HL-60 (cell line): ENCODE measurements at regions not wholly inside any gene's neighbourhood (a gene's known extent, or its start where the extent isn't known, plus 50 kb on each side); places are given as distances from the start of the nearest gene placed in this dataset.

Source experiments
- DNase-seq, 2 experiments: peaks; one replicate each; pipeline ENCODE4 v3.0.0-alpha.2; 2010 to 2020; ENCODE audit warnings: low read depth in 1 of 2, low spot score in 1 of 2
- H3K27ac ChIP-seq: fragments of 250-450 bp; sonication (Bioruptor Pico); replicated peaks from 2 replicates; pipeline ENCODE4 v1.5.1; 2020; ENCODE audit warnings: mild to moderate bottlenecking, moderate library complexity
- H3K27me3 ChIP-seq: fragments of 250-450 bp; sonication (Bioruptor Pico); 2 replicates; pipeline ENCODE4 v1.5.1; 2021; ENCODE audit warnings: mild to moderate bottlenecking, moderate library complexity; ENCODE audit not compliant: insufficient read depth, poor library complexity, severe bottlenecking
- H3K4me3 ChIP-seq: replicated peaks from 2 replicates; pipeline ENCODE4 v1.5.1; 2011; ENCODE audit warnings: mild to moderate bottlenecking, control low read depth, low read length; ENCODE audit not compliant: insufficient read depth
- GABPA ChIP-seq: IDR thresholded peaks from 2 replicates; pipeline ENCODE4 v1.6.1; 2012; ENCODE audit warnings: low read depth
- POLR2AphosphoS5 ChIP-seq: IDR thresholded peaks from 2 replicates; pipeline ENCODE4 v1.6.1; 2012; ENCODE audit warnings: low read depth
- SPI1 ChIP-seq: IDR thresholded peaks from 2 replicates; pipeline ENCODE4 v1.6.1; 2012; ENCODE audit warnings: low read depth, mild to moderate bottlenecking, borderline replicate concordance
- TF ChIP-seq, protein P1 (sequence below): IDR thresholded peaks from 2 replicates; pipeline ENCODE4 v1.6.1; 2012; ENCODE audit warnings: low read depth; ENCODE audit not compliant: insufficient replicate concordance
- TF ChIP-seq, protein P2 (sequence below): IDR thresholded peaks from one replicate; pipeline ENCODE4 v1.5.1; 2011; ENCODE audit warnings: low read length, control low read depth, inconsistent platforms; ENCODE audit not compliant: insufficient read depth

DNA sequence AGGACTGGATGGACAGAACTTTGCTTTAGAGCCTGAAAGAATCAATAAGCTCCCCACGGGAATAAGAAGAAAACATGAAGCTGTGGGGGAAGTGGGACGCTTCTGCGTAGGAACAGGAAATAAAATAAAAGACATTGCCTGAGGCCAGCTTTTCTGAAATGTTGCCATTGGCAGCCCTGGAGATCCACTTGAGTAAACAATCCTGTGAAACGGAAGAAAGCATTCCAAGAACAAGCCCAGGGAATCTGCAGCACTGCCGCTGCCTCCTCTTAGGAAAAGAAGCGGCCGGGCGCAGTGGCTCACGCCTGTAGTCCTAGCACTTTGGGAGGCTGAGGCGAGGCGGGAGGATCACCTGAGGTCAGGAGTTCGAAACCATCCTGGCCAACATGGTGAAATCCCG lies 182.3 kb upstream of the RALGAPA2 start:
- TF ChIP-seq, protein P1, sequence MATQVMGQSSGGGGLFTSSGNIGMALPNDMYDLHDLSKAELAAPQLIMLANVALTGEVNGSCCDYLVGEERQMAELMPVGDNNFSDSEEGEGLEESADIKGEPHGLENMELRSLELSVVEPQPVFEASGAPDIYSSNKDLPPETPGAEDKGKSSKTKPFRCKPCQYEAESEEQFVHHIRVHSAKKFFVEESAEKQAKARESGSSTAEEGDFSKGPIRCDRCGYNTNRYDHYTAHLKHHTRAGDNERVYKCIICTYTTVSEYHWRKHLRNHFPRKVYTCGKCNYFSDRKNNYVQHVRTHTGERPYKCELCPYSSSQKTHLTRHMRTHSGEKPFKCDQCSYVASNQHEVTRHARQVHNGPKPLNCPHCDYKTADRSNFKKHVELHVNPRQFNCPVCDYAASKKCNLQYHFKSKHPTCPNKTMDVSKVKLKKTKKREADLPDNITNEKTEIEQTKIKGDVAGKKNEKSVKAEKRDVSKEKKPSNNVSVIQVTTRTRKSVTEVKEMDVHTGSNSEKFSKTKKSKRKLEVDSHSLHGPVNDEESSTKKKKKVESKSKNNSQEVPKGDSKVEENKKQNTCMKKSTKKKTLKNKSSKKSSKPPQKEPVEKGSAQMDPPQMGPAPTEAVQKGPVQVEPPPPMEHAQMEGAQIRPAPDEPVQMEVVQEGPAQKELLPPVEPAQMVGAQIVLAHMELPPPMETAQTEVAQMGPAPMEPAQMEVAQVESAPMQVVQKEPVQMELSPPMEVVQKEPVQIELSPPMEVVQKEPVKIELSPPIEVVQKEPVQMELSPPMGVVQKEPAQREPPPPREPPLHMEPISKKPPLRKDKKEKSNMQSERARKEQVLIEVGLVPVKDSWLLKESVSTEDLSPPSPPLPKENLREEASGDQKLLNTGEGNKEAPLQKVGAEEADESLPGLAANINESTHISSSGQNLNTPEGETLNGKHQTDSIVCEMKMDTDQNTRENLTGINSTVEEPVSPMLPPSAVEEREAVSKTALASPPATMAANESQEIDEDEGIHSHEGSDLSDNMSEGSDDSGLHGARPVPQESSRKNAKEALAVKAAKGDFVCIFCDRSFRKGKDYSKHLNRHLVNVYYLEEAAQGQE = no peak
- TF ChIP-seq, protein P2, sequence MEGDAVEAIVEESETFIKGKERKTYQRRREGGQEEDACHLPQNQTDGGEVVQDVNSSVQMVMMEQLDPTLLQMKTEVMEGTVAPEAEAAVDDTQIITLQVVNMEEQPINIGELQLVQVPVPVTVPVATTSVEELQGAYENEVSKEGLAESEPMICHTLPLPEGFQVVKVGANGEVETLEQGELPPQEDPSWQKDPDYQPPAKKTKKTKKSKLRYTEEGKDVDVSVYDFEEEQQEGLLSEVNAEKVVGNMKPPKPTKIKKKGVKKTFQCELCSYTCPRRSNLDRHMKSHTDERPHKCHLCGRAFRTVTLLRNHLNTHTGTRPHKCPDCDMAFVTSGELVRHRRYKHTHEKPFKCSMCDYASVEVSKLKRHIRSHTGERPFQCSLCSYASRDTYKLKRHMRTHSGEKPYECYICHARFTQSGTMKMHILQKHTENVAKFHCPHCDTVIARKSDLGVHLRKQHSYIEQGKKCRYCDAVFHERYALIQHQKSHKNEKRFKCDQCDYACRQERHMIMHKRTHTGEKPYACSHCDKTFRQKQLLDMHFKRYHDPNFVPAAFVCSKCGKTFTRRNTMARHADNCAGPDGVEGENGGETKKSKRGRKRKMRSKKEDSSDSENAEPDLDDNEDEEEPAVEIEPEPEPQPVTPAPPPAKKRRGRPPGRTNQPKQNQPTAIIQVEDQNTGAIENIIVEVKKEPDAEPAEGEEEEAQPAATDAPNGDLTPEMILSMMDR = no peak
- TF ChIP-seq POLR2AphosphoS5 (no peak), SPI1 (no peak), GABPA (no peak)
- no peak for DNase-seq
- H3K4me3 ChIP-seq = no peak overlapping the region
- H3K27ac ChIP-seq = no peak overlapping the region
- peaks cover 5% of the 10 kb centered on the region for H3K27me3 ChIP-seq

DNA sequence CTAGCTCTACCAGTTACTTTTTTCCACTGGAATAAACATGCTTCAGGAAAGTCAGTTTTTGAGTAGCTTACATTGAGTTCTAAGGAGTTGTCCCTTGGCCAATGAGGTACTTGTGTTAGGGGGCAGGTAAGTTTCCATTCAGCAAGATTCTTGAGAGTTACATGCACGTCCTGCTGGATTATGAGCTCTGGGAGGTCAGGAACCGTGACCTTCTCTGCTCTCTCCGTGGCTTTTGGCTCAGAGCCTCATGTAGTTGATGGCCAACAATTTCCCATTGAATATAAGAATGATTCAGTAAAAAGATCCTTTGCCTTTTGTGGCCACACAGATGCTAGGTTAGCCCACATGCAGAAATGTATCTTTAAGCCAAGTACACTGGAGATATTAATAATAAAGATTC lies 181.8 kb upstream of the RALGAPA2 start:
- TF ChIP-seq, protein P2 = no peak
- TF ChIP-seq POLR2AphosphoS5 (no peak), GABPA (no peak), SPI1 (no peak)
- TF ChIP-seq, protein P1 = no peak
- Histone ChIP-seq H3K27me3 (peaks cover 5% of the 10 kb centered on the region), H3K4me3 (no peak overlapping the region), H3K27ac (no peak overlapping the region)
- DNase-seq = no peak

DNA sequence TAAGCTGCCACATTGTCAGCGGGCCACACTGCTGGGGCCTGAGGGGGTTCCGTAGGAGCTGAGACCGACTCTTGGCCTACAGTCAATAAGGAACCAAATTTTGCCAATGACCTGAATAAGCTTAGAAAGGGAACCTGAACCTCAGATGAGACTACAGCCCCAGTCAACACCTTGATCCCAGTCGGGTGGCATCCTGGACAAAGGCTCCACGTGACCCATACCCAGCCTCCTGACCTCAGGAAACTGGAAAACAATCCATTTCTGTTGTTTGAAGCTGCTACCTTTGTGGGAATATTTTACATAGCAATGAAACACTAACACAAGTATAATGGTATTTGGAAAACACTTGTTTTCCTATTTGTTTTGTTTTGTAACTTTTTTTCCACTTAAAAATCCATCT lies 179.9 kb upstream of the RALGAPA2 start:
- Histone ChIP-seq H3K27ac (no peak overlapping the region), H3K4me3 (no peak overlapping the region)
- DNase-seq = no peak

More for the DNA sequence above, 179.9 kb upstream of the RALGAPA2 start:
- TF ChIP-seq GABPA (no peak), POLR2AphosphoS5 (no peak), SPI1 (no peak)
- TF ChIP-seq, protein P2 = no peak
- TF ChIP-seq, protein P1 = no peak
- peaks cover 4% of the 10 kb centered on the region for H3K27me3 ChIP-seq
